HCT116 (cell line): ENCODE measurements at regions not wholly inside any gene's neighbourhood (a gene's known extent, or its start where the extent isn't known, plus 50 kb on each side); places are given as distances from the start of the nearest gene placed in this dataset.

ENCODE experiments used
- CTCF ChIP-seq, 3 experiments: fragments of 200-600 bp in 1 of 3; sonication (generic) in 1 of 3; IDR thresholded peaks in 2 of 3; conservative IDR thresholded peaks in 1 of 3; 2 replicates each; pipeline ENCODE4 v1.5.1; 2012 to 2017; ENCODE audit warnings: low read depth in 2 of 3, low read length in 2 of 3, antibody characterized with exemption in 1 of 3, borderline replicate concordance in 1 of 3, control low read depth in 1 of 3, mild to moderate bottlenecking in 1 of 3, mixed read lengths in 1 of 3, mixed run types in 1 of 3, moderate library complexity in 1 of 3; ENCODE audit not compliant: insufficient read depth in 1 of 3
- EZH2phosphoT487 ChIP-seq: fragments of 200-600 bp; IDR thresholded peaks from 2 replicates; pipeline ENCODE4 v1.6.1; 2018; ENCODE audit warnings: antibody characterized with exemption, borderline replicate concordance
- POLR2A ChIP-seq: IDR thresholded peaks from 2 replicates; pipeline ENCODE4 v1.7.0; 2011; ENCODE audit warnings: borderline replicate concordance; ENCODE audit not compliant: insufficient read depth, insufficient read length; ENCODE audit errors: extremely low read depth
- POLR2AphosphoS5 ChIP-seq: IDR thresholded peaks from 2 replicates; pipeline ENCODE4 v1.6.1; 2011; ENCODE audit warnings: mild to moderate bottlenecking, low read depth, low read length, moderate library complexity
- TF ChIP-seq, protein P1 (sequence below): IDR thresholded peaks from 2 replicates; pipeline ENCODE4 v1.6.1; 2011; ENCODE audit warnings: mild to moderate bottlenecking, low read length, moderate library complexity; ENCODE audit not compliant: insufficient replicate concordance; ENCODE audit errors: extremely low read depth

GRCh38 chr6:24994812-24995211 is 59.1 kb upstream of the RIPOR2 start:
- TF ChIP-seq POLR2A, result no peak
- TF ChIP-seq, protein P1, sequence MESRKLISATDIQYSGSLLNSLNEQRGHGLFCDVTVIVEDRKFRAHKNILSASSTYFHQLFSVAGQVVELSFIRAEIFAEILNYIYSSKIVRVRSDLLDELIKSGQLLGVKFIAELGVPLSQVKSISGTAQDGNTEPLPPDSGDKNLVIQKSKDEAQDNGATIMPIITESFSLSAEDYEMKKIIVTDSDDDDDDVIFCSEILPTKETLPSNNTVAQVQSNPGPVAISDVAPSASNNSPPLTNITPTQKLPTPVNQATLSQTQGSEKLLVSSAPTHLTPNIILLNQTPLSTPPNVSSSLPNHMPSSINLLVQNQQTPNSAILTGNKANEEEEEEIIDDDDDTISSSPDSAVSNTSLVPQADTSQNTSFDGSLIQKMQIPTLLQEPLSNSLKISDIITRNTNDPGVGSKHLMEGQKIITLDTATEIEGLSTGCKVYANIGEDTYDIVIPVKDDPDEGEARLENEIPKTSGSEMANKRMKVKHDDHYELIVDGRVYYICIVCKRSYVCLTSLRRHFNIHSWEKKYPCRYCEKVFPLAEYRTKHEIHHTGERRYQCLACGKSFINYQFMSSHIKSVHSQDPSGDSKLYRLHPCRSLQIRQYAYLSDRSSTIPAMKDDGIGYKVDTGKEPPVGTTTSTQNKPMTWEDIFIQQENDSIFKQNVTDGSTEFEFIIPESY, result no peak
- no peak for TF ChIP-seq EZH2phosphoT487
- TF ChIP-seq CTCF (IDR thresholded peaks at IDR 0.05 in 2 of 3, conservative IDR thresholded peaks at IDR 0.05 in 1 of 3; ENCODE audit: borderline replicate concordance in 1 of 3, insufficient read depth in 1 of 3, low read depth in 2 of 3, low read length in 2 of 3), result no peak
- TF ChIP-seq POLR2AphosphoS5, result no peak
